GM21737 (cell line): ENCODE measurements at regions not wholly inside any gene's neighbourhood (a gene's known extent, or its start where the extent isn't known, plus 50 kb on each side); places are given as distances from the start of the nearest gene placed in this dataset.
"Not testable (repeated sequence)": the region's sequence is repeated elsewhere in the genome, so short reads cannot be mapped to it uniquely, and the experiment has no call there.

Source experiments
- ATAC-seq: cut with Tn5 transposase; IDR thresholded peaks from one replicate; pipeline ENCODE4 v1.9.1; 2021; ENCODE audit warnings: mild to moderate bottlenecking, moderate library complexity; ENCODE audit not compliant: unreplicated experiment

DNA sequence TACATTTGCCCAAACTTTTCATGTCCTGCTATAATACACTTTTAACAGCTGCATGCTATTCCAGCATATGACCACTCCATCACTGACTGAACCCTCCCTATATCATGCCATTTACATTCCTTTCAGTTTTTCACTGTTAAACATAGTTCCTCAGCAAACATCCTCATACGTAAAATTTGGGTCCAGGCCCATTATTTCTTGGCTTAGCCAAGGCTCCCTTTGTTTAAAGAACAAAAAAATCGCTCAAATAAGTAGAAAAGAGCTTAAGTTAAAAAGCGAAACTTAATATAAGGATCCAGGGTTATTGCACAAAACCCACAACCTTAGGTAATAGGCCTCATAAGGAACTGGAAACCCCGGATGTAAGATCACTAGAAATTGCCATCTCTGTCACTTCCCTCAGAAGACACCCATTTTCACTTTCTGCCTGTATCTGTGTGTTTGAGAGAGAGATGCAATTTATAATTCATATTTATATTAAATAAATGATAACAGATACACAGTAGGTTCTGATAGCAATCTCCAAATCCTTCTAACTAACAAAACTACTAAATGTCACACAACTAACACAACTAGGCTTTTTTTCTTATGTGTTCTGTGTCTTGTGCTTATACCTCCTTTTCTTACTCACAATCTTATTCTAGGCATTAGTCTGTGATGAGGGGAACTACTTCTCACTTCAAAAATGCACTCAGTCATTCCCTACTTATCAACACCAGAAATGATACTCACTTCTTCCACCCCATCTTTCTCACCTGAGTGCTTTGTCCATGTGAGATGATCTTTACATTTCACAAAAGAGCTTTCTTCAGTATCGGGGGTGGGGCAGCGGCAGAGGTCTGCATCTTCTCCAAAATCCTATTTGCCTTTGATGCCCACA lies 59.9 kb upstream of the FAM241A start:
- no peak for ATAC-seq

DNA sequence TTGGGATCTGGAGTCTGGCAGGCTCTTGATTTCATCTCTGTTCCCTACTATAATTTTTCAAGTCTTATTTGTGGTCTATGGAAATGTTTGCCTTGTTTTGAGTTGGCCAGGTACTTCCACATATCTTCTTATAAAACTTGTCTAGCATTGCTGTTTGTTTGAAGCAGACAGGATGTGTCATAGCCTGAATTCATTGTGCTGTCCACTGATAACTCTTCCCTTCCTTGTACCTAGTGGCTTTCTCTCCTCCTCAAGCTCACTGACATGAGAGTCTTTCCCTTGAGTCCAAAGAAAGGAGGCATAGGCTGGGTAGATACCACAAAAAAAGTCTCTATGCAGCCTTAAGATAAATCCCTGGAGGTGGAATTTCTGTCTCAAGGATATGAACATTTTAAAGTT lies 59.2 kb upstream of the FAM241A start:
- no peak for ATAC-seq

DNA sequence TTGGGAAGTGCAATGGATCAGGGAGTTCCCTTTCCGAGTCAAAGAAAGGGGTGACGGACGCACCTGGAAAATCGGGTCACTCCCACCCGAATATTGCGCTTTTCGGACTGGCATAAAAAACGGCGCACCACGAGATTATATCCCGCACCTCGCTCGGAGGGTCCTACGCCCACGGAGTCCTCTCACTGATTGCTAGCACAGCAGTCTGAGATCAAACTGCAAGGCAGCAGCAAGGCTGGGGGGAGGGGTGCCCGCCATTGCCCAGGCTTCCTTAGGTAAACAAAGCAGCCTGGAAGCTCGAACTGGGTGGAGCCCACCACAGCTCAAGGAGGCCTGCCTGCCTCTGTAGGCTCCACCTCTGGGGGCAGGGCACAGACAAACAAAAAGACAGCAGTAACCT lies 58.6 kb upstream of the FAM241A start:
- not testable (repeated sequence) for ATAC-seq

DNA sequence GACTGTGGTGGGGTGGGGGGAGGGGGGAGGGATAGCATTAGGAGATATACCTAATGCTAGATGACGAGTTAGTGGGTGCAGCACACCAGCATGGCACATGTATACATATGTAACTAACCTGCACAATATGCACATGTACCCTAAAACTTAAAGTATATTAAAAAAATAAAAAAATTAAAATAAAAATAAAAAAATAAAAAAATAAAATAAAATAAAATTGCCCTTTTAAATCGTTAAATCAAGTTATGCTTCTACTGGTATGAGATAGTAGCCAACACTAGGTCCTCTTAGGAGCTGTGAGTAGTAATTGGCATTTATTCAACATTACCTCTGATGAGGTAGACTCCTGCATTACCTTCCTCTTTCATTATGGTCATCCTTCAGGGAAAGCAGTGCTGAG lies 52.9 kb upstream of the FAM241A start:
- not testable (repeated sequence) for ATAC-seq

GRCh38 chr4:112093636-112094202 lies 51.5 kb upstream of the FAM241A start:
- ATAC-seq: no peak

GRCh38 chr4:112094330-112094729 lies 50.9 kb upstream of the FAM241A start:
- no peak for ATAC-seq
